ENCODE measurements at regions not wholly inside any gene's neighbourhood (a gene's known extent, or its start where the extent isn't known, plus 50 kb on each side); places are given as distances from the start of the nearest gene placed in this dataset.

GRCh38 chr7:42858570-42858969 lies 53.3 kb downstream of the C7orf25 start:
- Histone ChIP-seq H3K79me2 (ENCODE audit: control insufficient read depth, insufficient read depth, low read length) (no peaks in the 10 kb centered on the region), H3K4me2 (ENCODE audit: insufficient read depth, low read length) (peak overlapping the region; percentile 39), H3K36me3 (ENCODE audit: control insufficient read depth in 2 of 2, extremely low read depth in 1 of 2, insufficient read depth in 2 of 2, low read length in 2 of 2) (no peaks in the 10 kb centered on the region), H3K27me3 (ENCODE audit: control insufficient read depth in 2 of 2, insufficient read depth in 2 of 2, low read length in 2 of 2) (no peaks in the 10 kb centered on the region), H2AFZ (ENCODE audit: low read depth, low read length) (no peak overlapping the region), H4K20me1 (replicated peaks; ENCODE audit: control insufficient read depth, extremely low read depth, insufficient read depth, low read length) (no peaks in the 10 kb centered on the region), H3K9ac (replicated peaks; ENCODE audit: extremely low read depth, insufficient read depth, low read length) (no peak overlapping the region), H3K4me1 (ENCODE audit: control insufficient read depth, extremely low read depth, insufficient read depth, low read length) (peaks cover 10% of the 10 kb centered on the region), H3K9me3 (replicated peaks; ENCODE audit: control insufficient read depth, insufficient read depth, low read length) (no peaks in the 10 kb centered on the region), H3K4me3 (replicated peaks in 1 of 3; ENCODE audit: insufficient read depth in 1 of 3, low read depth in 1 of 3, low read length in 3 of 3) (no peak overlapping the region), H3K9me1 (replicated peaks; ENCODE audit: control insufficient read depth, extremely low read depth, insufficient read depth, low read length) (no peaks in the 10 kb centered on the region), H3K27ac (ENCODE audit: insufficient read depth, low read depth, low read length) (no peak overlapping the region)
- intact Hi-C loops (cut with micrococcal nuclease) = no loop called here
- peak; percentile 12 for FAIRE-seq
- no peak for DNase-seq (ENCODE audit: low read depth, low spot score)
- no TSS peak for BruUV-seq (replicated peaks)
- dilution Hi-C loops (cut with MboI; ENCODE audit: extremely low pct_ligation_motif_present, low sequenced_read_pairs) = no loop called here
- ChIA-PET POLR2A (no interaction called here), CTCF (interaction anchor here (1.0 to 3.4 kb wide), 4 partner anchors 15 to 918 kb away, joined by 3 to 18 read pairs (median 10); no protein-coding TSS in a partner anchor)
- no peak for TF ChIP-seq MYC (IDR thresholded peaks at IDR 0.05; ENCODE audit: low read depth, low read length)
- TF ChIP-seq POLR2AphosphoS5 (IDR thresholded peaks at IDR 0.05; ENCODE audit: insufficient read depth, low read depth, low read length) = no peak
- no peak for TF ChIP-seq JUN (IDR thresholded peaks at IDR 0.05; ENCODE audit: borderline replicate concordance, insufficient read depth, insufficient read length, low read depth)
- TF ChIP-seq POLR2A (IDR thresholded peaks at IDR 0.05; ENCODE audit: low read depth, low read length) = no peak
- TF ChIP-seq MAX (IDR thresholded peaks at IDR 0.05; ENCODE audit: insufficient read depth, insufficient read length) = no peak
- TF ChIP-seq FOS (IDR thresholded peaks at IDR 0.05; ENCODE audit: borderline replicate concordance, insufficient read depth, low read length) = no peak
- no peak for TF ChIP-seq CTCF (IDR thresholded peaks at IDR 0.05; ENCODE audit: extremely low read depth in 1 of 2, insufficient read depth in 1 of 2, low read depth in 1 of 2, low read length in 2 of 2)
- no peak for TF ChIP-seq GATA2 (IDR thresholded peaks at IDR 0.05; ENCODE audit: insufficient read depth, insufficient read length, low read depth, low read length)
- no peak for TF ChIP-seq EZH2 (IDR thresholded peaks at IDR 0.05; ENCODE audit: borderline replicate concordance, low read depth, low read length, severe bottlenecking)
